Stromal cell of bone marrow (primary cell): ENCODE measurements at regions not wholly inside any gene's neighbourhood (a gene's known extent, or its start where the extent isn't known, plus 50 kb on each side); places are given as distances from the start of the nearest gene placed in this dataset.
A peak's percentile ranks its signal among the peaks of the same experiment; 100 is the strongest.
"Not testable (repeated sequence)": the region's sequence is repeated elsewhere in the genome, so short reads cannot be mapped to it uniquely, and the experiment has no call there.

Source experiments
- DNase-seq: peaks from one replicate; pipeline ENCODE4 v3.0.0-alpha.2; 2012; ENCODE audit warnings: low read depth

- DNase-seq: no peak
Observed at GRCh38 chr15:96144734-96145133, 185.8 kb upstream of the NR2F2 start.

- no peak for DNase-seq
Observed at GRCh38 chr15:96146726-96147125, 183.8 kb upstream of the NR2F2 start.

GRCh38 chr15:96147267-96147666 is 183.2 kb upstream of the NR2F2 start:
- no peak for DNase-seq

GRCh38 chr15:96150254-96150653 is 180.2 kb upstream of the NR2F2 start:
- DNase-seq: no peak

GRCh38 chr15:96151749-96152148 is 178.8 kb upstream of the NR2F2 start:
- DNase-seq: peak; percentile 49

GRCh38 chr15:96153929-96154328 is 176.6 kb upstream of the NR2F2 start:
- no peak for DNase-seq

GRCh38 chr15:96158938-96159337 is 171.6 kb upstream of the NR2F2 start:
- DNase-seq: no peak

- DNase-seq: peak; percentile 63
Observed at GRCh38 chr15:96160269-96160668, 170.2 kb upstream of the NR2F2 start.

- DNase-seq: no peak
Observed at GRCh38 chr15:96160800-96161199, 169.7 kb upstream of the NR2F2 start.

GRCh38 chr15:96162322-96162721 is 168.2 kb upstream of the NR2F2 start:
- DNase-seq: no peak

- no peak for DNase-seq
Observed at GRCh38 chr15:96165081-96165480, 165.4 kb upstream of the NR2F2 start.

GRCh38 chr15:96165775-96166174 is 164.7 kb upstream of the NR2F2 start:
- no peak for DNase-seq

GRCh38 chr15:96166223-96167200 is 164.0 kb upstream of the NR2F2 start:
- no peak for DNase-seq

- not testable (repeated sequence) for DNase-seq
Observed at GRCh38 chr15:96170616-96170978, 159.9 kb upstream of the NR2F2 start.

- no peak for DNase-seq
Observed at GRCh38 chr15:96170979-96171739, 159.3 kb upstream of the NR2F2 start.

GRCh38 chr15:96171853-96172296 is 158.6 kb upstream of the NR2F2 start:
- no peak for DNase-seq

- DNase-seq: no peak
Observed at GRCh38 chr15:96172417-96172816, 158.1 kb upstream of the NR2F2 start.

GRCh38 chr15:96176831-96177230 is 153.7 kb upstream of the NR2F2 start:
- no peak for DNase-seq

GRCh38 chr15:96177279-96177678 is 153.2 kb upstream of the NR2F2 start:
- no peak for DNase-seq

- no peak for DNase-seq
Observed at GRCh38 chr15:96180087-96180748, 150.3 kb upstream of the NR2F2 start.

- no peak for DNase-seq
Observed at GRCh38 chr15:96181217-96181616, 149.3 kb upstream of the NR2F2 start.

- DNase-seq: peak; percentile 89
Observed at GRCh38 chr15:96181873-96182301, 148.6 kb upstream of the NR2F2 start.
